GM23248 (cell line): ENCODE measurements at regions not wholly inside any gene's neighbourhood (a gene's known extent, or its start where the extent isn't known, plus 50 kb on each side); places are given as distances from the start of the nearest gene placed in this dataset.

Experiments used
- EZH2 ChIP-seq: fragments of 200-600 bp; sonication (generic); IDR thresholded peaks from 2 replicates; pipeline ENCODE4 v1.6.1; 2018; ENCODE audit warnings: antibody characterized with exemption, mild to moderate bottlenecking; ENCODE audit not compliant: insufficient read depth, poor library complexity, severe bottlenecking
- EZH2phosphoT487 ChIP-seq: fragments of 200-600 bp; sonication (generic); IDR thresholded peaks from 2 replicates; pipeline ENCODE4 v1.6.1; 2018; ENCODE audit warnings: antibody characterized with exemption, moderate library complexity, mild to moderate bottlenecking, low read depth; ENCODE audit not compliant: insufficient read depth

DNA sequence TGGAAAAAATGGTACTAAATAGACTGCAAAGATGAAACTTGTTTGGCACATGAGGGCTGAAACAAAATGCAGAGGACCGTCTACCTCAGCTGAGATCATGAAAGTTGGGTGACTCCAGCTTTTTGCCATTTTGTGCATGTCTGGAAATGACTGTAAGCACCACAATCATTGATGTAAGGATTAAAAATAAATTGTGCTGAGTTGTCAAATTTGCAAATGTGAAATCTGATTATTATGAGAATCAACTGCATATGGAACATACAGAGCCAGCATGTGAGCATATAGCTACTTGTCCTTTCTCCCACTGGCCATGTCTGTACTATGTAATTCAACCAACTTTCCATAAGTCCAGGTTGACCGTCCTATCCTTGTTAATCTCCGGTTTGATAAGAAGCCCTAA lies 736.9 kb upstream of the PRMT6 start:
- TF ChIP-seq EZH2phosphoT487 (no peak), EZH2 (no peak)
